ENCODE measurements at regions not wholly inside any gene's neighbourhood (a gene's known extent, or its start where the extent isn't known, plus 50 kb on each side); places are given as distances from the start of the nearest gene placed in this dataset.

- Histone ChIP-seq H3K9ac (ENCODE audit: low read length) (no peak overlapping the region), H3K4me3 (replicated peaks in 1 of 2; ENCODE audit: low read depth in 1 of 2, low read length in 2 of 2) (no peak overlapping the region), H2AFZ (ENCODE audit: low read depth, low read length, poor library complexity, severe bottlenecking) (no peak overlapping the region), H4K20me1 (ENCODE audit: insufficient read depth) (no peaks in the 10 kb centered on the region), H3K4me1 (ENCODE audit: control insufficient read depth in 1 of 2, insufficient read depth in 2 of 2, low read length in 2 of 2) (peaks cover 0 to 2% of the 10 kb centered on the region in 2 experiments; a peak in 2 of 4 replicates), H3K4me2 (ENCODE audit: low read length) (no peak overlapping the region), H3K9me2 (ENCODE audit: insufficient read depth) (no peaks in the 10 kb centered on the region), H3K27ac (ENCODE audit: low read depth, low read length) (no peak overlapping the region), H3K36me3 (ENCODE audit: control insufficient read depth in 1 of 2, insufficient read depth in 2 of 2, low read length in 2 of 2) (no peaks in the 10 kb centered on the region), H3K27me3 (ENCODE audit: insufficient read depth, low read length) (no peaks in the 10 kb centered on the region), H3K9me3 (ENCODE audit: control insufficient read depth in 1 of 2, insufficient read depth in 1 of 2, low read depth in 1 of 2, low read length in 2 of 2) (no peaks in the 10 kb centered on the region), H3K79me2 (ENCODE audit: insufficient read depth, low read length) (no peaks in the 10 kb centered on the region)
- BruUV-seq (replicated peaks) = no TSS peak
- CTCF ChIA-PET = no interaction called here
- no peak for TF ChIP-seq FOSL1 (IDR thresholded peaks at IDR 0.05; ENCODE audit: low read depth)
- no peak for TF ChIP-seq ZFX (IDR thresholded peaks at IDR 0.05)
- no peak for TF ChIP-seq ZNF274 (IDR thresholded peaks at IDR 0.05; ENCODE audit: low read depth, low read length)
- no peak for TF ChIP-seq ZBTB33 (IDR thresholded peaks at IDR 0.05; ENCODE audit: extremely low read depth, insufficient replicate concordance, low read length)
- TF ChIP-seq SIN3A (IDR thresholded peaks at IDR 0.05; ENCODE audit: low read depth) = no peak
- TF ChIP-seq POLR2AphosphoS5 (IDR thresholded peaks at IDR 0.05; ENCODE audit: low read depth, low read length) = no peak
- TF ChIP-seq EZH2 (IDR thresholded peaks at IDR 0.05) = no peak
- no peak for TF ChIP-seq CBX3 (IDR thresholded peaks at IDR 0.05; ENCODE audit: low read depth)
- no peak for TF ChIP-seq YY1 (IDR thresholded peaks at IDR 0.05; ENCODE audit: extremely low read depth, insufficient replicate concordance, low read depth, low read length)
- TF ChIP-seq CEBPB (IDR thresholded peaks at IDR 0.05; ENCODE audit: low read depth) = no peak
- TF ChIP-seq, protein P1, sequence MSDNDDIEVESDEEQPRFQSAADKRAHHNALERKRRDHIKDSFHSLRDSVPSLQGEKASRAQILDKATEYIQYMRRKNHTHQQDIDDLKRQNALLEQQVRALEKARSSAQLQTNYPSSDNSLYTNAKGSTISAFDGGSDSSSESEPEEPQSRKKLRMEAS (IDR thresholded peaks at IDR 0.05) = no peak
- TF ChIP-seq SP1 (IDR thresholded peaks at IDR 0.05; ENCODE audit: low read depth) = no peak
- no peak for TF ChIP-seq POLR2A (IDR thresholded peaks at IDR 0.05; ENCODE audit: borderline replicate concordance, extremely low read depth, insufficient read depth, insufficient read length)
- no peak for TF ChIP-seq ELF1 (IDR thresholded peaks at IDR 0.05; ENCODE audit: borderline replicate concordance, low read depth)
- TF ChIP-seq SRF (IDR thresholded peaks at IDR 0.05; ENCODE audit: low read depth) = no peak
- no peak for TF ChIP-seq EZH2phosphoT487 (IDR thresholded peaks at IDR 0.05; ENCODE audit: borderline replicate concordance)
- TF ChIP-seq, protein P2, sequence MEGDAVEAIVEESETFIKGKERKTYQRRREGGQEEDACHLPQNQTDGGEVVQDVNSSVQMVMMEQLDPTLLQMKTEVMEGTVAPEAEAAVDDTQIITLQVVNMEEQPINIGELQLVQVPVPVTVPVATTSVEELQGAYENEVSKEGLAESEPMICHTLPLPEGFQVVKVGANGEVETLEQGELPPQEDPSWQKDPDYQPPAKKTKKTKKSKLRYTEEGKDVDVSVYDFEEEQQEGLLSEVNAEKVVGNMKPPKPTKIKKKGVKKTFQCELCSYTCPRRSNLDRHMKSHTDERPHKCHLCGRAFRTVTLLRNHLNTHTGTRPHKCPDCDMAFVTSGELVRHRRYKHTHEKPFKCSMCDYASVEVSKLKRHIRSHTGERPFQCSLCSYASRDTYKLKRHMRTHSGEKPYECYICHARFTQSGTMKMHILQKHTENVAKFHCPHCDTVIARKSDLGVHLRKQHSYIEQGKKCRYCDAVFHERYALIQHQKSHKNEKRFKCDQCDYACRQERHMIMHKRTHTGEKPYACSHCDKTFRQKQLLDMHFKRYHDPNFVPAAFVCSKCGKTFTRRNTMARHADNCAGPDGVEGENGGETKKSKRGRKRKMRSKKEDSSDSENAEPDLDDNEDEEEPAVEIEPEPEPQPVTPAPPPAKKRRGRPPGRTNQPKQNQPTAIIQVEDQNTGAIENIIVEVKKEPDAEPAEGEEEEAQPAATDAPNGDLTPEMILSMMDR (IDR thresholded peaks at IDR 0.05 in 2 of 3, conservative IDR thresholded peaks at IDR 0.05 in 1 of 3; ENCODE audit: borderline replicate concordance in 1 of 3, insufficient read depth in 1 of 3, low read depth in 2 of 3, low read length in 2 of 3) = no peak
- no peak for TF ChIP-seq EGR1 (IDR thresholded peaks at IDR 0.05; ENCODE audit: low read depth)
- TF ChIP-seq RAD21 (IDR thresholded peaks at IDR 0.05; ENCODE audit: low read depth) = no peak
- TF ChIP-seq, protein P3, sequence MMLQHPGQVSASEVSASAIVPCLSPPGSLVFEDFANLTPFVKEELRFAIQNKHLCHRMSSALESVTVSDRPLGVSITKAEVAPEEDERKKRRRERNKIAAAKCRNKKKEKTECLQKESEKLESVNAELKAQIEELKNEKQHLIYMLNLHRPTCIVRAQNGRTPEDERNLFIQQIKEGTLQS (IDR thresholded peaks at IDR 0.05) = no peak
- ATAC-seq (no peak), DNase-seq (ENCODE audit: low read depth, low spot score) (no peak)
- RAD21 ChIA-PET (ENCODE audit: low non-redundant PET in 1 of 2, low total read pairs in 2 of 2, uncharacterized antibody in 2 of 2, unreplicated experiment in 2 of 2) = no interaction called here
- intact Hi-C loops (cut with micrococcal nuclease) = no loop called here
- POLR2A ChIA-PET = no interaction called here
These were observed 78.7 kb upstream of the LAPTM4A start for GRCh38 chr2:20130160-20130560.
